Right cardiac atrium (tissue), 5 donors: ENCODE measurements at regions not wholly inside any gene's neighbourhood (a gene's known extent, or its start where the extent isn't known, plus 50 kb on each side); places are given as distances from the start of the nearest gene placed in this dataset.

Source experiments
- ATAC-seq, 2 donors: fragments of 200-7000 bp; cut with Tn5 transposase; one replicate each; pipeline versions ENCODE4 v1.8.0 to v1.9.1; 2020; ENCODE audit warnings: moderate library complexity in 2 of 2, mild to moderate bottlenecking in 1 of 2
- DNase-seq, 3 donors: peaks; one replicate each; pipeline ENCODE4 v3.0.0-alpha.2; 2020
- H3K27ac ChIP-seq: one replicate; pipeline ENCODE4 v1.5.1; 2013; ENCODE audit warnings: mild to moderate bottlenecking, low read length, control low read depth, moderate library complexity
- H3K27me3 ChIP-seq: one replicate; pipeline ENCODE4 v1.6.1; 2013; ENCODE audit not compliant: control insufficient read depth, insufficient read depth
- H3K4me1 ChIP-seq: one replicate; pipeline ENCODE4 v1.6.1; 2013; ENCODE audit warnings: low read length; ENCODE audit not compliant: control insufficient read depth, insufficient read depth
- H3K4me3 ChIP-seq: one replicate; pipeline ENCODE4 v1.5.1; 2013; ENCODE audit warnings: low read length, control low read depth
- H3K9me3 ChIP-seq: one replicate; pipeline ENCODE4 v1.6.1; 2013; ENCODE audit warnings: low read length; ENCODE audit not compliant: control insufficient read depth
- WGBS: extraction: QIAGEN DNeasy Blood & Tissue Kit; methylation state at CpG from one replicate; pipeline ENCODE4 v1.1.7; 2013; 5-methylcytosine and 5-hydroxymethylcytosine counted together
- intact Hi-C, 4 donors: fragments of 100-400 bp; cut with DNase I; formaldehyde crosslinking; loops; one replicate each; pipeline versions ENCODE4 v1.11.0 to v1.14.0; 2022 to 2023
- donor health status: healthy with polysubstance abuse.
- donor health status: DM: no; HTN: yes; CAD: no.
- donor health status: DM: no; HTN: no; CAD: no.
- donor health status: DM: no; HTN: yes; CAD: no; lungs with severe emphysema.
- donor health status: DM: yes; HTN: yes; CAD: no.

GRCh38 chr2:105563000-105563719 lies 164.3 kb upstream of the FHL2 start:
- no peak for ATAC-seq
- Histone ChIP-seq H3K4me3 (no peak overlapping the region), H3K27ac (no peak overlapping the region), H3K9me3 (no peaks in the 10 kb centered on the region), H3K4me1 (no peaks in the 10 kb centered on the region), H3K27me3 (no peaks in the 10 kb centered on the region)
- intact Hi-C loops, result no loop called here
- 73% methylated on average over 8 of the region's 8 CpGs for WGBS
- DNase-seq, result no peak

DNA sequence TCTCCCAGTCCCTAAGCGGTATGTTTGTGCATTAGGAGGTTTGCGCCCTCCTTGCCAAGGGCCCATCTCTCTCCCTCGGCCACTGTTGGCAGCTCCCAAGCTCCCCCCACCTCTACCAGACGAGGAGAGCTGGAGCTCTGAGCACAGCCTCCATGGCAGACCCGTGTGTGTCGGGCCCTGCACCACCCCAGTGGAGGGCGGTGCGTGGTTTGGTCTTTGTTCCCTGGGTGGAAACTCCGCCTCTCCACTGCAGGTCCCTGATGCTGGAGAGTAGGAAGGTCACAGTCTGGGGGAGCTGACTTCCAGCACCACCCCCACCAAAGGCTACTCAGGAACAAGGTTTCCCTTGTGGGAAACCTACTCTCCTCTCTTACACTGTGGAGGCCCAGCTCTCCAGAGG lies 162.6 kb upstream of the FHL2 start:
- Histone ChIP-seq H3K27me3 (no peaks in the 10 kb centered on the region), H3K27ac (no peak overlapping the region), H3K4me1 (peaks cover 3% of the 10 kb centered on the region), H3K4me3 (no peak overlapping the region), H3K9me3 (no peaks in the 10 kb centered on the region)
- DNase-seq, result no peak
- WGBS, result 89% methylated on average over 9 of the region's 9 CpGs
- ATAC-seq, result no peak
- intact Hi-C loops, result no loop called here

- Histone ChIP-seq H3K27ac (no peak overlapping the region), H3K27me3 (no peaks in the 10 kb centered on the region), H3K4me1 (peaks cover 3% of the 10 kb centered on the region), H3K4me3 (no peak overlapping the region), H3K9me3 (no peaks in the 10 kb centered on the region)
- no peak for DNase-seq
- intact Hi-C loops, result no loop called here
- 93% methylated on average over 10 of the region's 10 CpGs for WGBS
- ATAC-seq, result no peak
Observed at GRCh38 chr2:105560157-105560556, 161.3 kb upstream of the FHL2 start.

DNA sequence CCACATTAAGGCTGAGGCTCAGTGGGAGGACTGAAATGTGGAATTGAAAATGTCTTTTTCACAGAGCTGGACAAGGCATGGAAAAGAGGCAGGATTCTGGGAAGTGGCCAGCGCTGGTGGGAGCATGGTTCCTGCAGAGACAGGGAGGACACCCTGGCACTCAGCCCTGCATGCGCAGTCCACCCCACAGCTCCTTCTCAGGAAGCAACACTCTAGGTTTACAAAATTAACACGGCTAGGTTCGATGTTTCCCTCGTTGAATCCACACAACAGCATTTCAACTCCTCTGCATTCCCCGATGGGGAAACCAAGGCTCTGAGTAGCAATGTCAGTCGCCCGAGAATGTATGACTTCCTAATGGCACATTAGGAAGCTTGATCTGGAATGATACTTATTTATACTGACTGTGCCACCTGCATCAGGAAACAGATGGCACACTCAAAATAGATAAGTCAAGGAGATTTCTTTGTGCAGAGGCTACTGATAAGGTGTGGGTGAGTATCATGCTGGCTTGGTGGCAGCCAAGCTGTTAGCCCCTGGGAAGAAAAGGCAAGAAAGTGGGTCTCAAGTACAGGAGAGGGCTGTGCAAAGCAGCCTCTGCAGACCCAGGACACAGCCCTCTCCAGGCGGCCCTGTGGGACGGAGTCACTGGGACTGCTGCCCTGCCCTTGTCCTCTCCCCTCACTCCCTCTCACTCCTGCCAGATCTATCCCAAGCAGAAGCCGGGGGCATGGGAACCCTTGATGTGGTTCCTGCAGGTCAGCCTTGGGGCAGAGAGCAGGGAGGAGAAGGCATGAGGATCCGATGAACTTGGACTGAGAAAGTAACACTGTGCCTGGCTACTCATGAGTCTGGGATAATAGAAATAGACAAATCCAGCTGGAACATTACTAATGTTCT lies 158.4 kb upstream of the FHL2 start:
- no peaks in the 10 kb centered on the region for H3K9me3 ChIP-seq
- H3K4me1 ChIP-seq, result peaks cover 3% of the 10 kb centered on the region
- no peak overlapping the region for H3K27ac ChIP-seq
- no peak overlapping the region for H3K4me3 ChIP-seq
- H3K27me3 ChIP-seq, result no peaks in the 10 kb centered on the region
- DNase-seq (peak; percentile 53 to 80 (median 79)), ATAC-seq (peak; percentile 51 to 72)
- 30% methylated on average over 12 of the region's 12 CpGs for WGBS
- intact Hi-C loops, result no loop called here

GRCh38 chr2:105556366-105556765 lies 157.5 kb upstream of the FHL2 start:
- Histone ChIP-seq H3K27ac (no peak overlapping the region), H3K4me3 (no peak overlapping the region), H3K27me3 (no peaks in the 10 kb centered on the region), H3K9me3 (no peaks in the 10 kb centered on the region), H3K4me1 (peaks cover 3% of the 10 kb centered on the region)
- WGBS, result 88% methylated on average over 3 of the region's 3 CpGs
- DNase-seq, result no peak
- intact Hi-C loops, result no loop called here
- no peak for ATAC-seq

GRCh38 chr2:105554235-105554634 lies 155.4 kb upstream of the FHL2 start:
- Histone ChIP-seq H3K4me1 (peaks cover 3% of the 10 kb centered on the region), H3K9me3 (no peaks in the 10 kb centered on the region), H3K27me3 (no peaks in the 10 kb centered on the region), H3K4me3 (no peak overlapping the region), H3K27ac (no peak overlapping the region)
- intact Hi-C loops, result no loop called here
- DNase-seq (no peak), ATAC-seq (no peak)

DNA sequence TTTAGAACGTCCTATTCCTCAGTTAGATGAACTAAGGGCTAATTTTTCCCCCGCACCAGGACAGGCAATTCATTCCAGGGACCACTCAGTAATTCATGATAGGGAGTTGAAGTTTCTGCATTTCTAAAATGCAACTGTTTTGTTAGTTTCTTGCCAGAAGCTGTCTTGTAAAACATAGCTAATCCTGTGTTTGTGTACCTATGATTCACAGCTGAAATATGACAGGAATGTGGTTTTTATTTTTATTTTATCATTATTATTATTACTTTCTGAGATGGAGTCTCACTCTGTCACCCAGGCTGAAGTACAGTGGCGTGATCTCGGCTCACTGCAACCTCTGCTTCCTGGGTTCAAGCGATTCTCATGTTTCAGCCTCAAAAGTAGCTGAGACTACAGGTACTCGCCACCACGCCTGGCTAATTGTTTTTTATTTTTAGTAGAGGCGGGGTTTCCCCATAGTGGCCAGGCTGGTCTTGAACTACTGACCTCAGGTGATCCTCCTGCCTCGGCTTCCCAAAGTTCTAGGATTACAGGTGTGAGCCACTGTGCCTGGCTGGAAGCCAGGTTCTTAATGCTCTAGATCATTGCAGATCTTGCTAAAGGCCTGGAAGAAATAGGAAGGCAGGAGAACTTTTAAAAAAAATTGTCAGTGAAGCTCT lies 154.8 kb upstream of the FHL2 start:
- 68% methylated on average over 9 of the region's 9 CpGs for WGBS
- Histone ChIP-seq H3K4me3 (no peak overlapping the region), H3K27me3 (no peaks in the 10 kb centered on the region), H3K4me1 (peaks cover 3% of the 10 kb centered on the region), H3K9me3 (no peaks in the 10 kb centered on the region), H3K27ac (no peak overlapping the region)
- DNase-seq (no peak), ATAC-seq (no peak)
- intact Hi-C loops, result no loop called here

DNA sequence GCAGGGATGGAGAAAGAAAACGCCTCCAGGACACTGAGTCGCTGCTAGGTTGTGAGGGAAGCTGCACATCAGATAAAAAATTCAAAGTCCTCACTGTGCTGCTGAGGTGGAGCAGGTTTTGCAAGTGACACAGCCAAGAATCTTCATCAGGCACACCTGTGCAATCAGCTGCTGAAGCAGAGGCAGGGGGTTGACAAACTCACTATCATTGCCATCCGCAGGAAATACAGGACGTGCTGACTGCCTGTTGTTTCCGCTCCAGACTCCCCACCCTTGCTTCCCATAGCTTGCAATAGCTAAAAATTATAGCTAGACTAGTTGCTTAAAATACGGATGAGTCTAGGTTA lies 147.8 kb upstream of the FHL2 start:
- Histone ChIP-seq H3K9me3 (no peaks in the 10 kb centered on the region), H3K4me1 (no peaks in the 10 kb centered on the region), H3K4me3 (no peak overlapping the region), H3K27me3 (no peaks in the 10 kb centered on the region), H3K27ac (no peak overlapping the region)
- DNase-seq, result no peak
- WGBS, result 59% methylated on average over 6 of the region's 6 CpGs
- ATAC-seq, result no peak
- intact Hi-C loops, result no loop called here

DNA sequence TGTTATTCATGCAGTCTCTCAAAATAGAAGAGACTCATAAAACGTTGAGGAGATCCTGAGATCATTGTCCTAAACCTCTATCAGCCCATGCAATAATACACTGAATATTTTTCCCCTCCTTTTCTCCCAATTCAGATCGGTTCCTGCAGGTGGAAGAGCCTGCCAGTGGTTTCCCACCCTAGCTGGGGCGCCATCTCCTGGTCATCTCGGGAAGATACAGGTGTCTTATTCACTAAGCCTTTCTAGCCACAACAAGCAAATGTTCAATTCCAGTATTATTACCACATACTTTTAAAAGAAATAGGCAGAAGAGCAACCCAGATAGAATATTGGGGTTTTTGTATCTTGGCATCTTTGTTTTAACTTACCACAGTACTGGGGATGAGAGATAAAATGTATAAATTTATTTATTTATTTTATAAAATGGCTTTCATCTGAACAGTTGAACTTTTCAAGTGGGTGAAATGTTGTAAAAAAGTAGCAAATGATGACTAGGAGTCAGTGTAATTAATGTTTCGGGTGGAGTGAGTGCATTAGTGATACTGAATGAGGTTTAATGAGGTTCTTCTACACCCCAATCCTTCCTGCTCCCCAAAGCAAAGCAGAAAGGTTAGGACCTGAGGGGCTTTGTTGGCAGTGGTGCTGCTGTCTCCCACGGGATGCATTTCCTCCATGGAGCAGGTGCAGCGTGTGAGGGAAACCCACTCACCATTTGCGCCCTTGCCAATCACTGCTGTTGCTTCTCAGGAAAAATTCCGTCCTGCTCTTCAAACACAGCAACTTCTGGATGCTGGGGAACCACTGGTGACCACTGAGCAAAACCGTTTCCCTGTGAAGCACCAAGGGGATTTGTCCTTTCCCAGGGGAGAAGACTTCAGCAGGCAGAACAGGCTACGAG lies 147.1 kb upstream of the FHL2 start:
- H3K27me3 ChIP-seq, result no peaks in the 10 kb centered on the region
- ATAC-seq (peak; percentile 71 to 75), DNase-seq (peak; percentile 60 to 81 (median 70))
- no peak overlapping the region for H3K4me3 ChIP-seq
- no peak overlapping the region for H3K27ac ChIP-seq
- H3K9me3 ChIP-seq, result no peaks in the 10 kb centered on the region
- intact Hi-C loops, result no loop called here
- 32% methylated on average over 11 of the region's 11 CpGs for WGBS
- no peaks in the 10 kb centered on the region for H3K4me1 ChIP-seq

- H3K4me1 ChIP-seq, result no peaks in the 10 kb centered on the region
- H3K27ac ChIP-seq, result no peak overlapping the region
- intact Hi-C loops, result no loop called here
- DNase-seq (no peak), ATAC-seq (no peak)
- no peaks in the 10 kb centered on the region for H3K9me3 ChIP-seq
- H3K27me3 ChIP-seq, result no peaks in the 10 kb centered on the region
- whole genome bisulfite sequencing, result 82% methylated on average over 12 of the region's 12 CpGs
- no peak overlapping the region for H3K4me3 ChIP-seq
Observed at GRCh38 chr2:105544591-105545377, 145.9 kb upstream of the FHL2 start.
